ENCODE measurements at regions not wholly inside any gene's neighbourhood (a gene's known extent, or its start where the extent isn't known, plus 50 kb on each side); places are given as distances from the start of the nearest gene placed in this dataset.

DNA sequence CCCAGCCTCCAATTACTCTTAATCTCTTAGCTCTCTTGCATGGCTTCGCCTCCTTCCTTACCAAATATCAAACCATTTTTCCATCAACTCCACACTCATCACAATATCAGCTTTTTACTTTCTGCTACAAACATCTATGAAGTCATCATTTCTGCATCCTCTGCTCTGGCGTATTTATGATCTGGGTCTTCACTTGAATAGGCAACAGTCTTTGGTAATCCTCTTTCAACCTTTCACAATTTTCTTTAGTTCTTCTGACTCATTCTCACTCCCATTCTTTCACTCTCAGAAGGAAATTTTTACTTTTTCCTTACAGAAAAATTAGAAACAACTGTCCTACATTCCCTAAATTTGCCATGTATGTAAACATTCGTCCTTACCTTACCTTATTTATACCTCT lies 522.4 kb downstream of the HDGFL1 start:
- intact Hi-C loops (cut with DNase I) = no loop called here
- no peak overlapping the region for H3K4me3 ChIP-seq
- 41 to 54% methylated on average over 3 of the region's 3 CpGs for WGBS, 2 donors
- ATAC-seq (no peak), DNase-seq (no peak)
- no peaks in the 10 kb centered on the region for H3K9me3 ChIP-seq
- TF ChIP-seq, protein P1, sequence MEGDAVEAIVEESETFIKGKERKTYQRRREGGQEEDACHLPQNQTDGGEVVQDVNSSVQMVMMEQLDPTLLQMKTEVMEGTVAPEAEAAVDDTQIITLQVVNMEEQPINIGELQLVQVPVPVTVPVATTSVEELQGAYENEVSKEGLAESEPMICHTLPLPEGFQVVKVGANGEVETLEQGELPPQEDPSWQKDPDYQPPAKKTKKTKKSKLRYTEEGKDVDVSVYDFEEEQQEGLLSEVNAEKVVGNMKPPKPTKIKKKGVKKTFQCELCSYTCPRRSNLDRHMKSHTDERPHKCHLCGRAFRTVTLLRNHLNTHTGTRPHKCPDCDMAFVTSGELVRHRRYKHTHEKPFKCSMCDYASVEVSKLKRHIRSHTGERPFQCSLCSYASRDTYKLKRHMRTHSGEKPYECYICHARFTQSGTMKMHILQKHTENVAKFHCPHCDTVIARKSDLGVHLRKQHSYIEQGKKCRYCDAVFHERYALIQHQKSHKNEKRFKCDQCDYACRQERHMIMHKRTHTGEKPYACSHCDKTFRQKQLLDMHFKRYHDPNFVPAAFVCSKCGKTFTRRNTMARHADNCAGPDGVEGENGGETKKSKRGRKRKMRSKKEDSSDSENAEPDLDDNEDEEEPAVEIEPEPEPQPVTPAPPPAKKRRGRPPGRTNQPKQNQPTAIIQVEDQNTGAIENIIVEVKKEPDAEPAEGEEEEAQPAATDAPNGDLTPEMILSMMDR (IDR thresholded peaks at IDR 0.05) = no peak
- no peak for TF ChIP-seq POLR2A (IDR thresholded peaks at IDR 0.05)
- no peaks in the 10 kb centered on the region for H3K36me3 ChIP-seq (replicated peaks in 1 of 2; ENCODE audit: insufficient read depth in 1 of 2, low read depth in 2 of 2)
- no peaks in the 10 kb centered on the region for H3K27me3 ChIP-seq
- H3K27ac ChIP-seq = no peak overlapping the region
- H3K4me1 ChIP-seq = no peaks in the 10 kb centered on the region

DNA sequence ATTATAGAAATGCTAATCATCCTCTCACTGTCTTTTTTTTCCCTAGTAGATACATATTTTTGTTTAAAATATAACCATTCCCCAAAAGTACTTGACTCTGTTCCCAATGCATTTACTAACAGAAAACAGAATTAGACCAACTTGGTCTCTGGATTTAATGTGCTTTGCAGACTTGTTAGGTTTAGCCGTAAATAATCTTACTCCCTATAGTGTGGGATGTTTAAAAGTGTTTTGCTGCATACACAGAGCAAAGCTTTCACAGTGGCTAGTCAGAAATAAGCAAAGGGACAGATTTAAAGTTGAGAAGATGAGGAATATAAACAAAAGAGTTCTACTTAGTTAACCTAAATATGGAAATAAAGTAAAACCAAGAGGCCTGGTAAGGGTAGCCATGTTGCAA lies 527.5 kb downstream of the HDGFL1 start:
- H3K36me3 ChIP-seq (replicated peaks in 1 of 2; ENCODE audit: insufficient read depth in 1 of 2, low read depth in 2 of 2) = no peaks in the 10 kb centered on the region
- no peak overlapping the region for H3K27ac ChIP-seq
- H3K27me3 ChIP-seq = no peaks in the 10 kb centered on the region
- H3K9me3 ChIP-seq = no peaks in the 10 kb centered on the region
- no peak overlapping the region for H3K4me3 ChIP-seq
- DNase-seq = no peak
- H3K4me1 ChIP-seq = no peaks in the 10 kb centered on the region
- 53 to 57% methylated on average over 1 of the region's 1 CpG for WGBS, 2 donors
- TF ChIP-seq POLR2A (IDR thresholded peaks at IDR 0.05) = no peak
- TF ChIP-seq, protein P1 (IDR thresholded peaks at IDR 0.05) = no peak
- intact Hi-C loops (cut with DNase I) = no loop called here
- no peak for ATAC-seq

DNA sequence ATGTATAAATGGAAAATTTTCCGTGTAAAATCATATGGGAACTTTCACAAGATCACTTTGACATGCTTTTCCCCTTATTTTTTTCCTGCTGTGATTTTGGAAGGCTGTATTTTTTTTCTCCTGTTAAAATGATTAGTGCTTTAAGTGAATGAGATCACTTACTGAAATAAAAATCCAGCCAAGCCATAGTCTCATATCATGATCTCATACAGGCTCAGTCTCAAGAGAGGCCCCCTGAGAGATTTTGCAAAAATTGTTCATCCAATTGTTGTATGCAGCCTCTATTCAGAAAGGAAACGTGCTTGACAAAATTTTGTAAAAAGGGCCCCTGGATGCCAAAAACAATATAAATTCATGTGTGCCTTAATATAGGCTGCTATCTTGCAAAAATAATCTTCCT lies 528.2 kb downstream of the HDGFL1 start:
- 34 to 42% methylated on average over 2 of the region's 2 CpGs for WGBS, 2 donors
- no peaks in the 10 kb centered on the region for H3K36me3 ChIP-seq (replicated peaks in 1 of 2; ENCODE audit: insufficient read depth in 1 of 2, low read depth in 2 of 2)
- H3K9me3 ChIP-seq = no peaks in the 10 kb centered on the region
- no peak overlapping the region for H3K27ac ChIP-seq
- intact Hi-C loops (cut with DNase I) = no loop called here
- no peaks in the 10 kb centered on the region for H3K4me1 ChIP-seq
- TF ChIP-seq, protein P1 (IDR thresholded peaks at IDR 0.05) = no peak
- no peak for TF ChIP-seq POLR2A (IDR thresholded peaks at IDR 0.05)
- no peaks in the 10 kb centered on the region for H3K27me3 ChIP-seq
- ATAC-seq (no peak), DNase-seq (no peak)
- H3K4me3 ChIP-seq = no peak overlapping the region

DNA sequence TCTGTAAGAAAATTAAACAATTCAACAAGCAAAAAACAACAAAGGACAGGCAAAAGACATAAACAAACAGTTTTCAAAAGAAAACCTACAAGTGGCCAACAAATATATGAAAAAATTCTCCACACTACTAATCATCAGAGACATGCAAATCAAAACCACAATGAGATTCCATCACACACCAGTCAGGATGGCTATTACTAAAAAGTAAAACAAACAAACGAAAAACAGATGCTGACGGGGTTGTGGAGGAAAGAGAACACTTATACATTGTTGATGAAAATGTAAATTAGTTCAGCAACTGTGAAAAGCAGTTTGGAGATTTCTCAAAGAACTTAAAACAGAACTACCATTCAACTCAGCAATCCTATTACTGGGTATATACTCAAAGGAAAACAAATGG lies 537.6 kb downstream of the HDGFL1 start:
- WGBS, 2 donors = 44 to 53% methylated on average over 2 of the region's 2 CpGs
- TF ChIP-seq, protein P1 (IDR thresholded peaks at IDR 0.05) = no peak
- no peak for TF ChIP-seq POLR2A (IDR thresholded peaks at IDR 0.05)
- no peaks in the 10 kb centered on the region for H3K36me3 ChIP-seq (replicated peaks in 1 of 2; ENCODE audit: insufficient read depth in 1 of 2, low read depth in 2 of 2)

DNA sequence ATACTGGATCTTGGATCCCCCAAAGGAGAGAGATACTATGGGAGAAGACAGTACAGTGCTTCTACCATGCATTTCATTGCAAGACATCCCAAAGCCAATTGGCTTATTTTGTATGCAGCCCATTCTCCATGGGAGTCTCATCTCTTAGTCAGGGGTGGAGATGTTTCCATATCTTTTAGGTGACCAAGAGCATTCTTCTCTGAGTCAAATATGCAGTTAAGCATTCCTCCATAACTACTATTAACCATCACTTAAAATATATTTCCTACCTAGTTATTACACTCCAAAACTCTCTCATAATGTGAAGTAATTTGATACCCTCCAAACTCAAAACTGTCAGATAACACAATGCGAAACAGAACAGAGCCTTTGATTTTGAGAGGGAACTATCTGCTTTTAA lies 542.6 kb downstream of the HDGFL1 start:
- Histone ChIP-seq H3K4me3 (no peak overlapping the region), H3K36me3 (replicated peaks in 1 of 2; ENCODE audit: insufficient read depth in 1 of 2, low read depth in 2 of 2) (no peaks in the 10 kb centered on the region), H3K4me1 (no peaks in the 10 kb centered on the region), H3K27me3 (no peaks in the 10 kb centered on the region), H3K27ac (no peak overlapping the region), H3K9me3 (peaks cover 0 to 8% (median 0%) of the 10 kb centered on the region in 3 donors)
- DNase-seq (no peak), ATAC-seq (no peak)
- WGBS, 2 donors = 69 to 77% methylated on average over 1 of the region's 1 CpG
- intact Hi-C loops (cut with DNase I) = no loop called here
- TF ChIP-seq, protein P1 (IDR thresholded peaks at IDR 0.05) = no peak
- no peak for TF ChIP-seq POLR2A (IDR thresholded peaks at IDR 0.05)

More for the DNA sequence above, 537.6 kb downstream of the HDGFL1 start:
- intact Hi-C loops (cut with DNase I) = no loop called here
- Histone ChIP-seq H3K4me1 (no peaks in the 10 kb centered on the region), H3K4me3 (no peak overlapping the region), H3K9me3 (no peaks in the 10 kb centered on the region), H3K27ac (no peak overlapping the region), H3K27me3 (no peaks in the 10 kb centered on the region)
- no peak for DNase-seq
- no peak for ATAC-seq
